Neural progenitor cell (in vitro differentiated cells): ENCODE measurements at regions not wholly inside any gene's neighbourhood (a gene's known extent, or its start where the extent isn't known, plus 50 kb on each side); places are given as distances from the start of the nearest gene placed in this dataset.

Experiments
- DNase-seq: peaks from one replicate; pipeline ENCODE4 v3.0.0-alpha.2; 2016; ENCODE audit warnings: low spot score
- H2AFZ ChIP-seq: fragments of 200-600 bp; sonication (generic); replicated peaks from 2 replicates; pipeline ENCODE4 v1.6.1; 2016; ENCODE audit warnings: antibody characterized with exemption
- H3F3A ChIP-seq: fragments of 200-600 bp; sonication (generic); 2 replicates; pipeline ENCODE4 v1.6.1; 2016; ENCODE audit warnings: antibody characterized with exemption, low read depth
- H3K27ac ChIP-seq: fragments of 200-600 bp; sonication (generic); 2 replicates; pipeline ENCODE4 v1.5.1; 2016; ENCODE audit warnings: mild to moderate bottlenecking
- H3K27me3 ChIP-seq: fragments of 200-600 bp; sonication (generic); 2 replicates; pipeline ENCODE4 v1.6.1; 2016; ENCODE audit warnings: mild to moderate bottlenecking, moderate library complexity
- H3K36me3 ChIP-seq: fragments of 200-600 bp; sonication (generic); 2 replicates; pipeline ENCODE4 v1.5.1; 2016
- H3K4me1 ChIP-seq: fragments of 200-600 bp; sonication (generic); 2 replicates; pipeline ENCODE4 v1.6.1; 2016; ENCODE audit warnings: mixed run types
- H3K4me2 ChIP-seq: fragments of 200-600 bp; sonication (generic); 2 replicates; pipeline ENCODE4 v1.6.1; 2016
- H3K4me3 ChIP-seq: fragments of 200-600 bp; sonication (generic); 2 replicates; pipeline ENCODE4 v1.5.1; 2016
- H3K79me2 ChIP-seq: fragments of 200-600 bp; sonication (generic); 2 replicates; pipeline ENCODE4 v1.6.1; 2016; ENCODE audit warnings: low read depth
- H3K9ac ChIP-seq: fragments of 200-600 bp; sonication (generic); 2 replicates; pipeline ENCODE4 v1.6.1; 2016
- H3K9me3 ChIP-seq: fragments of 200-600 bp; sonication (generic); 2 replicates; pipeline ENCODE4 v1.5.1; 2016; ENCODE audit warnings: low read depth
- H4K20me1 ChIP-seq: fragments of 200-600 bp; sonication (generic); 2 replicates; pipeline ENCODE4 v1.6.1; 2016; ENCODE audit warnings: low read depth
- H3K27ac Mint-ChIP-seq: 3 replicates; pipeline ENCODE4 v1.8.0; 2021; ENCODE audit warnings: mixed read lengths
- H3K27me3 Mint-ChIP-seq: 2 replicates; pipeline ENCODE4 v1.8.0; 2022; ENCODE audit warnings: low read depth, mild to moderate bottlenecking, inconsistent platforms, moderate library complexity, mixed read lengths; ENCODE audit not compliant: insufficient read depth
- H3K36me3 Mint-ChIP-seq: 3 replicates; pipeline ENCODE4 v1.8.0; 2021; ENCODE audit warnings: mixed read lengths
- H3K4me1 Mint-ChIP-seq: 3 replicates; pipeline ENCODE4 v1.8.0; 2021; ENCODE audit warnings: mixed read lengths
- H3K4me3 Mint-ChIP-seq: 3 replicates; pipeline ENCODE4 v1.8.0; 2021; ENCODE audit warnings: mild to moderate bottlenecking, moderate library complexity, mixed read lengths
- H3K9me3 Mint-ChIP-seq: 3 replicates; pipeline ENCODE4 v1.8.0; 2020; ENCODE audit warnings: mixed read lengths
- CTCF ChIP-seq: fragments of 200-600 bp; sonication (generic); IDR thresholded peaks from 2 replicates; pipeline ENCODE4 v1.5.1; 2017; ENCODE audit warnings: antibody characterized with exemption, mild to moderate bottlenecking
- EZH2 ChIP-seq: fragments of 200-600 bp; sonication (generic); IDR thresholded peaks from 2 replicates; pipeline ENCODE4 v1.6.1; 2017; ENCODE audit warnings: antibody characterized with exemption, mild to moderate bottlenecking, moderate library complexity
- EZH2phosphoT487 ChIP-seq: fragments of 200-600 bp; sonication (generic); IDR thresholded peaks from 2 replicates; pipeline ENCODE4 v1.6.1; 2017; ENCODE audit warnings: antibody characterized with exemption

DNA sequence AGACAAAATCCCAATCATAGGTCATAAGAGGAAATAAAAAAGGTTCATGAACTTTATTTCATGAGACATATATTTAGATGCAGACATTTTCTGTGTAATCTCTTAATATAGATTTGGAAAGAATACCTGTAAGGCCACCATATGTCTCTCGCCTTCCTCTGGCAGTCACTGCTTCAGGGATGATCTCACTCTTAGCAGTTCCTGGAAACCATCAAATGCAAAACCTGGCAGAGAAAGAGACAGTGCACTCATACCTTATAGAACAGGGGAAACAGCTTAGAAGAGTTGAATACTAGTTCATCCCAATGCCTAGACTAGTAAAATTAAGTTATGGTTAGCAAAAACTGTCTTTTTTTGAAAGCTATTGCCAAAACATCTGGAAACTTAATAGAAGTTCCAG, 243.3 kb downstream of the GASK1B start:
- Mint-ChIP-seq H3K9me3 (no peaks in the 10 kb centered on the region), H3K27me3 (no peaks in the 10 kb centered on the region), H3K4me3 (no peak overlapping the region), H3K4me1 (no peaks in the 10 kb centered on the region), H3K36me3 (no peaks in the 10 kb centered on the region), H3K27ac (no peak overlapping the region)
- Histone ChIP-seq H3K9ac (no peak overlapping the region), H3K4me3 (no peak overlapping the region), H3K36me3 (no peaks in the 10 kb centered on the region), H4K20me1 (no peaks in the 10 kb centered on the region), H3K79me2 (no peaks in the 10 kb centered on the region), H3K4me2 (no peak overlapping the region), H3F3A (no peaks in the 10 kb centered on the region), H3K4me1 (no peaks in the 10 kb centered on the region), H3K9me3 (no peaks in the 10 kb centered on the region), H3K27ac (no peak overlapping the region), H2AFZ (no peak overlapping the region), H3K27me3 (no peaks in the 10 kb centered on the region)
- TF ChIP-seq EZH2 (no peak), EZH2phosphoT487 (no peak), CTCF (no peak)
- DNase-seq: no peak

DNA sequence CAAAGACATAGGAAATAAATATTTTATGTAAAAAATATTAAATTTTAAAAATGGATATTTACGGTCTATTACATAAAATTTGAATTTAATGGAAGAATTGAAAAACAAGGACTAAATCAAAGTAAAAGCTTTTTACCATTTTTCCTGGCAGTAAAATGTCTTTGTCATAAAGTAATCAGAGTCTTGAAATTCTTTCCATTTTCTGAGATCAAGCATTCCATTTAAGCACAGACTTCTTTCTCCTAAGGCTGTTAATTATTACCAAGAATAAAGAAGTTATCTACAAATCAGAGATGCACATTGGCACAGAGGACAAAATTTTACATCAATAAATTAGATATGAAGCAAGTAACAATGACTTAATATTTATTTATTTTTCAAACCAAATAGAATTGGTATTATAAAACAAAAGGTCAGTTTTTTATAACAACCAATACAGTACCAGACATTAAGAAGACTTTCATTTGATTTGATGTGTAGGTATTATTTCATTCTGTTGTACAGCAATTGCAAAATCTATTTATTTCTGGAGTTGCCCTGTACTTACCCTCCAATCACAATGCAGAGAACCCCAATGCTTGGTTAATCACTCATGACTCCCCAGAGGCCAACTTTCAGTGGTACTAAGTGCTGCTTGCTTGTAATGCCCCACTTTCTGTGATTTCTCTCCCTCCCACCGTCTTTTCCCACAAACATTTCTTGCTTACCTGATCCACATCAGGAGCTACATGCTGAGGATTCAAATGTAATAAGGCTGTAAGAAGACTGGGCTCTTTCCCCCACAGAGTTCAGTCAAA, 254.6 kb downstream of the GASK1B start:
- no peaks in the 10 kb centered on the region for H3K4me1 Mint-ChIP-seq

GRCh38 chr4:157912212-157912611, 260.6 kb downstream of the GASK1B start:
- no peak overlapping the region for H3K9ac ChIP-seq
- Mint-ChIP-seq H3K4me3 (no peak overlapping the region), H3K4me1 (no peaks in the 10 kb centered on the region), H3K9me3 (no peaks in the 10 kb centered on the region), H3K27ac (no peak overlapping the region), H3K27me3 (no peaks in the 10 kb centered on the region), H3K36me3 (no peaks in the 10 kb centered on the region)
- no peak for DNase-seq
- no peaks in the 10 kb centered on the region for H3K36me3 ChIP-seq
- no peaks in the 10 kb centered on the region for H3F3A ChIP-seq
- no peak overlapping the region for H3K27ac ChIP-seq
- no peaks in the 10 kb centered on the region for H3K79me2 ChIP-seq
- no peak overlapping the region for H2AFZ ChIP-seq
- H4K20me1 ChIP-seq: no peaks in the 10 kb centered on the region
- TF ChIP-seq EZH2: no peak
- no peak for TF ChIP-seq EZH2phosphoT487
- H3K4me2 ChIP-seq: no peak overlapping the region
- no peak overlapping the region for H3K4me3 ChIP-seq
- no peaks in the 10 kb centered on the region for H3K9me3 ChIP-seq
- no peaks in the 10 kb centered on the region for H3K27me3 ChIP-seq
- no peaks in the 10 kb centered on the region for H3K4me1 ChIP-seq

More for the DNA sequence above, 254.6 kb downstream of the GASK1B start:
- no peak overlapping the region for H2AFZ ChIP-seq
- H3K4me1 ChIP-seq: no peaks in the 10 kb centered on the region
- no peak for DNase-seq
- no peaks in the 10 kb centered on the region for H3K36me3 ChIP-seq
- Mint-ChIP-seq H3K27ac (no peak overlapping the region), H3K27me3 (no peaks in the 10 kb centered on the region), H3K9me3 (peaks cover 5% of the 10 kb centered on the region), H3K36me3 (no peaks in the 10 kb centered on the region), H3K4me3 (no peak overlapping the region)
- no peak overlapping the region for H3K4me3 ChIP-seq
- no peaks in the 10 kb centered on the region for H3K79me2 ChIP-seq
- H4K20me1 ChIP-seq: no peaks in the 10 kb centered on the region
- no peaks in the 10 kb centered on the region for H3K27me3 ChIP-seq
- H3K9ac ChIP-seq: no peak overlapping the region
- H3K4me2 ChIP-seq: no peak overlapping the region
- no peaks in the 10 kb centered on the region for H3F3A ChIP-seq
- no peaks in the 10 kb centered on the region for H3K9me3 ChIP-seq
- TF ChIP-seq CTCF (no peak), EZH2 (no peak), EZH2phosphoT487 (no peak)
- no peak overlapping the region for H3K27ac ChIP-seq

GRCh38 chr4:157911662-157912061, 261.2 kb downstream of the GASK1B start:
- Histone ChIP-seq H3K9ac (no peak overlapping the region), H3K27me3 (no peaks in the 10 kb centered on the region), H2AFZ (no peak overlapping the region), H3K4me2 (no peak overlapping the region), H3F3A (no peaks in the 10 kb centered on the region), H3K4me1 (no peaks in the 10 kb centered on the region), H3K79me2 (no peaks in the 10 kb centered on the region), H3K27ac (no peak overlapping the region), H3K9me3 (no peaks in the 10 kb centered on the region), H4K20me1 (no peaks in the 10 kb centered on the region), H3K4me3 (no peak overlapping the region), H3K36me3 (no peaks in the 10 kb centered on the region)
- no peak overlapping the region for H3K4me3 Mint-ChIP-seq
- no peaks in the 10 kb centered on the region for H3K4me1 Mint-ChIP-seq
- H3K27ac Mint-ChIP-seq: no peak overlapping the region
- TF ChIP-seq CTCF (no peak), EZH2 (no peak), EZH2phosphoT487 (no peak)
- H3K9me3 Mint-ChIP-seq: no peaks in the 10 kb centered on the region
- no peak for DNase-seq
- no peaks in the 10 kb centered on the region for H3K27me3 Mint-ChIP-seq
- H3K36me3 Mint-ChIP-seq: no peaks in the 10 kb centered on the region
